COLO829 (cell line): ENCODE measurements at regions not wholly inside any gene's neighbourhood (a gene's known extent, or its start where the extent isn't known, plus 50 kb on each side); places are given as distances from the start of the nearest gene placed in this dataset.
A peak's percentile ranks its signal among the peaks of the same experiment; 100 is the strongest.
"Not testable (repeated sequence)": the region's sequence is repeated elsewhere in the genome, so short reads cannot be mapped to it uniquely, and the experiment has no call there.

ENCODE experiments used
- DNase-seq: peaks from one replicate; pipeline ENCODE4 v3.0.0; 2012; ENCODE audit warnings: low spot score

- no peak for DNase-seq
Measured at GRCh38 chr6:49370518-49370917, 92.5 kb downstream of the MMUT start.

GRCh38 chr6:49366539-49366938 is 96.5 kb downstream of the MMUT start:
- no peak for DNase-seq

- DNase-seq, result no peak
Measured at GRCh38 chr6:49348561-49348960, 114.5 kb downstream of the MMUT start.

- no peak for DNase-seq
Measured at GRCh38 chr6:49342410-49342809, 120.6 kb downstream of the MMUT start.

GRCh38 chr6:49341869-49342268 is 121.2 kb downstream of the MMUT start:
- DNase-seq, result no peak

GRCh38 chr6:49339096-49339495 is 124.0 kb downstream of the MMUT start:
- no peak for DNase-seq

GRCh38 chr6:49336514-49337131 is 126.4 kb downstream of the MMUT start:
- DNase-seq, result no peak

- no peak for DNase-seq
Measured at GRCh38 chr6:49333345-49334125, 129.5 kb downstream of the MMUT start.

GRCh38 chr6:49332781-49333180 is 130.3 kb downstream of the MMUT start:
- DNase-seq, result no peak

GRCh38 chr6:49329186-49329585 is 133.9 kb downstream of the MMUT start:
- DNase-seq, result no peak

GRCh38 chr6:49328051-49328744 is 134.9 kb downstream of the MMUT start:
- DNase-seq, result no peak

GRCh38 chr6:49327571-49327970 is 135.5 kb downstream of the MMUT start:
- no peak for DNase-seq

GRCh38 chr6:49327005-49327404 is 136.0 kb downstream of the MMUT start:
- no peak for DNase-seq

GRCh38 chr6:49326347-49326746 is 136.7 kb downstream of the MMUT start:
- peak; percentile 2 for DNase-seq

- DNase-seq, result no peak
Measured at GRCh38 chr6:49325891-49326290, 137.2 kb downstream of the MMUT start.

GRCh38 chr6:49322861-49323260 is 140.2 kb downstream of the MMUT start:
- DNase-seq, result no peak

- DNase-seq, result no peak
Measured at GRCh38 chr6:49321561-49322072, 141.4 kb downstream of the MMUT start.

GRCh38 chr6:49305010-49305409 is 158.0 kb downstream of the MMUT start:
- no peak for DNase-seq

GRCh38 chr6:49304393-49304792 is 158.7 kb downstream of the MMUT start:
- not testable (repeated sequence) for DNase-seq

- no peak for DNase-seq
Measured at GRCh38 chr6:49300911-49301310, 162.1 kb downstream of the MMUT start.

GRCh38 chr6:49300443-49300842 is 162.6 kb downstream of the MMUT start:
- DNase-seq, result no peak

GRCh38 chr6:49299279-49299678 is 163.8 kb downstream of the MMUT start:
- DNase-seq, result no peak

- no peak for DNase-seq
Measured at GRCh38 chr6:49284180-49284579, 178.9 kb downstream of the MMUT start.
